22Rv1 (cell line): ENCODE measurements at regions not wholly inside any gene's neighbourhood (a gene's known extent, or its start where the extent isn't known, plus 50 kb on each side); places are given as distances from the start of the nearest gene placed in this dataset.

Source experiments
- H3K27ac ChIP-seq: fragments of 450-650 bp; 2 replicates; pipeline ENCODE4 v1.5.1; 2017
- ZFX ChIP-seq: fragments of 450-650 bp; IDR thresholded peaks from 2 replicates; pipeline ENCODE4 v1.6.1; 2017; ENCODE audit warnings: antibody characterized with exemption, borderline replicate concordance
- TF ChIP-seq, protein P1 (sequence below): fragments of 450-650 bp; IDR thresholded peaks from 2 replicates; pipeline ENCODE4 v1.5.1; 2017; ENCODE audit warnings: mild to moderate bottlenecking

DNA sequence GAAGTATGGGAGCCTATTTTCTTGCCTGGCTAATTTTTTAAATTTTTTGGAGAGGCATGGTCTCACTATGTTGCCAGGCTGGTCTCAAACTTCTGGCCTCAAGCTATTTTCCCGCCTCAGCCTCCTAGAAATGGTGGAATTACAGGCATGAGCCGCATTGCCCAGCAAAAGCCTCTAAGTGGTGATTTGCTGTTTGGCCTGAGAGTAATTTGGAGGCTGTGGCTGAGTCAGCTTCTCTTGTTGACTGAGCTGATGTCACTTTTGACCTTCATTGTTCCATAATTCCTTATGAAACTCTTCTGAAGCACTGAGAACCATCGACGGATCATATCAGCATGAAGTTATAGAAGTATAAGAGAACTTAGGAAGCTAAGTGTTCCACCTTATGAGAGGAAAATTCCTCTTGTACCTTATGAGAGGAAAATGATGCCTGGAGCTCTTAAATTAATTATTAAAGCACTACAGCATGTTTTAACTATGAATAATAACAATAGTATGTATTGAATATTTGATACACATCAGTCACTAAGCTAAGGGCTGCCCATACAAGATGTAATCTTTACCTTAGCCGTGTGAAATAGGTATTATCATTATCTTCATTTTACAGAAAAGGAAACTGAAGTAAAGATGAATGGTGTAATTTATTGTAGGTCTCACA is 220.8 kb upstream of the MON1B start:
- H3K27ac ChIP-seq: no peak overlapping the region
- no peak for TF ChIP-seq ZFX
- TF ChIP-seq, protein P1, sequence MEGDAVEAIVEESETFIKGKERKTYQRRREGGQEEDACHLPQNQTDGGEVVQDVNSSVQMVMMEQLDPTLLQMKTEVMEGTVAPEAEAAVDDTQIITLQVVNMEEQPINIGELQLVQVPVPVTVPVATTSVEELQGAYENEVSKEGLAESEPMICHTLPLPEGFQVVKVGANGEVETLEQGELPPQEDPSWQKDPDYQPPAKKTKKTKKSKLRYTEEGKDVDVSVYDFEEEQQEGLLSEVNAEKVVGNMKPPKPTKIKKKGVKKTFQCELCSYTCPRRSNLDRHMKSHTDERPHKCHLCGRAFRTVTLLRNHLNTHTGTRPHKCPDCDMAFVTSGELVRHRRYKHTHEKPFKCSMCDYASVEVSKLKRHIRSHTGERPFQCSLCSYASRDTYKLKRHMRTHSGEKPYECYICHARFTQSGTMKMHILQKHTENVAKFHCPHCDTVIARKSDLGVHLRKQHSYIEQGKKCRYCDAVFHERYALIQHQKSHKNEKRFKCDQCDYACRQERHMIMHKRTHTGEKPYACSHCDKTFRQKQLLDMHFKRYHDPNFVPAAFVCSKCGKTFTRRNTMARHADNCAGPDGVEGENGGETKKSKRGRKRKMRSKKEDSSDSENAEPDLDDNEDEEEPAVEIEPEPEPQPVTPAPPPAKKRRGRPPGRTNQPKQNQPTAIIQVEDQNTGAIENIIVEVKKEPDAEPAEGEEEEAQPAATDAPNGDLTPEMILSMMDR: no peak

DNA sequence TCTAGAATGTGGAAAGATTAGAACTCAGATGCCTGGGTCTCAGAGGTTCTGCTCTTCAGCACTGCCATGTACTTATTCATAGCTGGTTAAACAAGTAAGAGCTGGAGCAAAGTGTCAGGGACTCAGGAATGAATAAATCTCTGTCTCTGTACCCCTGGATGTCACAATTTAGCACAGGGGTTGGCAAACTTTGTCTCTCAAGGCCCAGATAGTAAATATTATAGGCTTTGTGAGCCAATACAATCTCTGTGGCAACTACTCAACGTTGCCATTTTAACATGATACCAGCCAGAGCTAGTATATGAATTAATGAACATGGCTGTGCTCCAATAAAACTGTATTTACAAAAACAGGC is 220.3 kb upstream of the MON1B start:
- TF ChIP-seq ZFX: no peak
- TF ChIP-seq, protein P1: no peak
- H3K27ac ChIP-seq: no peak overlapping the region

DNA sequence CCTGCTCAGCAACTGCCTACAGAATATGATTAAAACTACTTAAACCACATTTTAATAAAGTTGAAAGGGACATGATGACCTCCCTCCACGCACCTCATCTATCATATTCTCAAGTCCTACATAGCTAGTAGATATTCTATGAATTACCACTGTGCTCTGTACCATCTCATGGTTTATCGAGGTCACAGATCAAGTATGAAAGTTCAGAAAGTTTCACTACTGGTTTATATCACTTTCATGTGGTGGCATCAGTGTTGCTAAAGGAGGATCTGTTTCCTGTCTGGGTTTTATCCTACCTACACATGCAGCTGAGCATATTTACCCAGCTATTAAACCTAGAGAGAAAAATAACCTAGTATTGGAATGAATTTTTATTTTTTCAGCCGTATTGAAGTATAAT is 214.9 kb upstream of the MON1B start:
- H3K27ac ChIP-seq: no peak overlapping the region
- no peak for TF ChIP-seq ZFX
- TF ChIP-seq, protein P1: no peak

DNA sequence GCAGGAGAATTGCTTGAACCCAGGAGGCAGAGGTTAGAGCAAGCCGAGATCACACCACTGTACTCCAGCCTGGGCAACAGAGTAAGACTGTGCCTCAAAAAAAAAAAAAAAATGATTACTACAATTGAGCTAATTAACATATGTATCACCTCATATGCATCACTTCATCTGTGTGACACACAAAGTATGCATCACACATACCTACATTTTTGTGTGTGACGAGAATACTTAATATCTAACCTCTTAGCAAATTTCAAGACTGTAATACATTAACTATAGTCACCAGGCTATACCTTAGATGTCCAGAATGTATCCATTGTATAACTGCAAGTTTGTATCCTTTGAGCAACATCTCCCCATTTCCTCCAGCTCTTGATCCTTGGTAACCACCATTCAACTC is 214.2 kb upstream of the MON1B start:
- no peak overlapping the region for H3K27ac ChIP-seq
- TF ChIP-seq ZFX: no peak

DNA sequence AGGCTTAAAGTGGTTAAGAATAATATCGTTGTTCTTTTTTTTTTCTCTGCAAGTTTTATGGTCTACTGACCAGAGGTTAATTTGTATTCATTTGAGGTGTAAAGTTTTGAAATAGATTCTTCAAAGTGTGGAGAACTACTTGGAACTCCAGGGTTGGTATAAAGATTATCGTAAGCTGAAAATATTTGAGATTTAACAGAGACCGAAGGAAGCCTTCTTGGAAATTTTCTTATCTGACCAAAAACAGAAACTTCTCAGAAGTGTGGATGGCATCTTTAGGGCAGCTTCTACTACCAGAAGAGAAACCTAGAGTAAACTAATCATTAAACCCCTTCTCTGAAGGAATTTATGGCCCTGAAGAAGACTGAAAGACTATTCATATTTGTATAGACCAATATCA is 206.8 kb upstream of the MON1B start:
- no peak overlapping the region for H3K27ac ChIP-seq
- TF ChIP-seq ZFX: no peak
- TF ChIP-seq, protein P1: no peak

DNA sequence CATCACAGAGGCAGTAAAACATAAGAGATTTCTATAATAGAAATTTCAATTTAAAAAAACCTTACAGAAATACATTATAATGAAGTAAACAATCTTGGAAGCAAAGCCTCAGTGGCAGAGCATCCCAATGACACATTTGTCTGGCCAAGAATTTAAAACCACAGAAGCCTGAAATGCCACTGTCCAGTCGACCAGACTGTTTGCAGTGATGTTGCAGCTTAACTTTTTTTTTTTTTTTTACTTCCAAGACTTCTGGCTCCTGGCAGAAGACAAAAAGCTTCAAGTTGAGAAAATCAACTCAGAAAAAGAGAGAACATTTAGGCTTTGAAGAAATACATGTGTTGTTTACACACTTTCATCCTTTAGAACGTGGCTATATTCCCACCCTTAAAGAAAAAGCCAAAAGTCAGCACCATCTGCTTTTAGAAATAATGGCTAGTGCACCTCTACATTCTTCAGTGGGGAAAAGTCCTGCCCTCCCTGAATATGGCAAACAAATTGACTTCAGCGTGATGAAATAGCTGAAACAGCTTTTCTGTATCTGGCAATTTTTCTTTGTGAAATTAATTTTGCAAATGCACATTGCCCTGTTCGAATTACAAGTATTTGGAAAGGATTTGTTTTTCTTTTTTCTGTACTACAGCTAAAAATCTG is 205.5 kb upstream of the MON1B start:
- no peak overlapping the region for H3K27ac ChIP-seq
- TF ChIP-seq ZFX: no peak
- TF ChIP-seq, protein P1: no peak

DNA sequence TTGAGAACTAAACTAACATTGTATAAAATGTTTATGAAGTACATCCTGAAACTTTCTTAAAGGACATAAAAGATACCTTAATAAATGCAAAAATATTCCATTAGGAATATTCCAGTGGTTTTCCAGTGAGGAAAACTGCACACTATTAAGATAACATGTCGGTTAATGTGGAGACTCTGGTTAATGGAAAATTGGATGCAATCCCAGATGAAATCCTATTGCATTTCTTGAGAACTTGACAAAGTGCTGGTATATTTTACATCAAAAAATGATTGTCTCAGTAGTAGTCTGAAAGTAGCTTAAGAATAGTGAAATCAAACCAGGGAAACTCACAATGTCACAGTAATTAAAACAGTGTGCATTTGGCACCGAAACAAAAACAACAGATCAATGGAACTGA is 202.5 kb upstream of the MON1B start:
- no peak for TF ChIP-seq ZFX
- TF ChIP-seq, protein P1: no peak
- H3K27ac ChIP-seq: no peak overlapping the region

DNA sequence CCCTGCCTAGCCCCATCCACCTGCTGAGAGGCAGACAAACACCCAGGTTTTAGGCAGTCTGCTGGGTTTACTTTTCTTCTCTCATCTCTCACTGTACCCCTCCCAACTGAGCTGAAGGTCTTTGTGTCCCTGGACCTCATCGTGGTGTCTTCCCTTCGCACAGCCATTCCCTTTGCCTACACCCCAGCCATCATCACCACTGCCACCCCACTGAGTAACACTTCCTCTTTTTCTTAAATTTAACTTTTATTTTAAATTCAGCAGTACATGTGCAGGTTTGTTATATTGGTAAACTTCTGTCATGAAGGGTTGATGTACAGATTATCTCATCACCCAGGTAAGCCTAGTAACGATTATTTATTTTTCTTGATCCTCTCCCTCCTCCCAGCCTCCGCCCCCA is 188.3 kb upstream of the MON1B start:
- TF ChIP-seq ZFX: no peak
- no peak overlapping the region for H3K27ac ChIP-seq
